SK-N-SH (cell line): ENCODE measurements at regions not wholly inside any gene's neighbourhood (a gene's known extent, or its start where the extent isn't known, plus 50 kb on each side); places are given as distances from the start of the nearest gene placed in this dataset.

Experiments used
- CTCF ChIP-seq: fragments of 200-600 bp; sonication (generic); IDR thresholded peaks from 2 replicates; pipeline ENCODE4 v1.6.1; 2017; ENCODE audit warnings: antibody characterized with exemption, mild to moderate bottlenecking, moderate library complexity
- EP300 ChIP-seq, 2 experiments: IDR thresholded peaks; 2 replicates each; pipeline versions ENCODE4 v1.4.0 to v1.6.1; 2012; ENCODE audit warnings: borderline replicate concordance in 1 of 2, low read depth in 1 of 2, low read length in 1 of 2
- EZH2phosphoT487 ChIP-seq: fragments of 200-600 bp; sonication (generic); IDR thresholded peaks from 2 replicates; pipeline ENCODE4 v1.6.1; 2017; ENCODE audit warnings: low read depth, mixed run types, mild to moderate bottlenecking, antibody characterized with exemption, moderate library complexity, borderline replicate concordance
- FOXM1 ChIP-seq: IDR thresholded peaks from 2 replicates; pipeline ENCODE4 v1.4.0; 2012; ENCODE audit warnings: low read depth, mild to moderate bottlenecking
- IRF3 ChIP-seq: fragments of 150-350 bp; IDR thresholded peaks from 2 replicates; pipeline ENCODE4 v1.6.1; 2016; ENCODE audit warnings: mild to moderate bottlenecking, low read depth, low read length
- JUND ChIP-seq: IDR thresholded peaks from 2 replicates; pipeline ENCODE4 v1.4.0; 2012
- PBX3 ChIP-seq: IDR thresholded peaks from 2 replicates; pipeline ENCODE4; 2012
- POLR2AphosphoS5 ChIP-seq: IDR thresholded peaks from 2 replicates; pipeline ENCODE4 v1.6.1; 2012; ENCODE audit warnings: low read depth, low read length
- SIN3A ChIP-seq: IDR thresholded peaks from 2 replicates; pipeline ENCODE4 v1.6.1; 2012; ENCODE audit warnings: low read depth, mild to moderate bottlenecking, low read length, moderate library complexity, borderline replicate concordance
- TCF12 ChIP-seq: IDR thresholded peaks from 2 replicates; pipeline ENCODE4 v1.4.0; 2012
- USF1 ChIP-seq: IDR thresholded peaks from 2 replicates; pipeline ENCODE4 v1.4.0; 2012; ENCODE audit warnings: low read depth, borderline replicate concordance
- YY1 ChIP-seq: IDR thresholded peaks from 2 replicates; pipeline ENCODE4 v1.4.0; 2012; ENCODE audit warnings: low read depth, mild to moderate bottlenecking
- TF ChIP-seq, protein P1 (sequence below): fragments of 150-350 bp; IDR thresholded peaks from 2 replicates; pipeline ENCODE4 v1.6.1; 2017; ENCODE audit warnings: antibody characterized with exemption, low read length, low read depth, borderline replicate concordance
- TF ChIP-seq, protein P2 (sequence below): IDR thresholded peaks from 2 replicates; pipeline ENCODE4 v1.6.1; 2012; ENCODE audit warnings: mild to moderate bottlenecking, low read depth, low read length, moderate library complexity

GRCh38 chr16:35194681-35195080 is 1735.3 kb downstream of the TP53TG3F start:
- TF ChIP-seq USF1 (no peak), EZH2phosphoT487 (no peak), POLR2AphosphoS5 (no peak), CTCF (no peak), EP300 (IDR thresholded peaks at IDR 0.05; ENCODE audit: borderline replicate concordance in 1 of 2, low read depth in 1 of 2, low read length in 1 of 2) (no peak), JUND (no peak), SIN3A (no peak), TCF12 (no peak), IRF3 (no peak), YY1 (no peak), FOXM1 (no peak), PBX3 (no peak)
- TF ChIP-seq, protein P1, sequence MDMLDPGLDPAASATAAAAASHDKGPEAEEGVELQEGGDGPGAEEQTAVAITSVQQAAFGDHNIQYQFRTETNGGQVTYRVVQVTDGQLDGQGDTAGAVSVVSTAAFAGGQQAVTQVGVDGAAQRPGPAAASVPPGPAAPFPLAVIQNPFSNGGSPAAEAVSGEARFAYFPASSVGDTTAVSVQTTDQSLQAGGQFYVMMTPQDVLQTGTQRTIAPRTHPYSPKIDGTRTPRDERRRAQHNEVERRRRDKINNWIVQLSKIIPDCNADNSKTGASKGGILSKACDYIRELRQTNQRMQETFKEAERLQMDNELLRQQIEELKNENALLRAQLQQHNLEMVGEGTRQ: no peak
- TF ChIP-seq, protein P2, sequence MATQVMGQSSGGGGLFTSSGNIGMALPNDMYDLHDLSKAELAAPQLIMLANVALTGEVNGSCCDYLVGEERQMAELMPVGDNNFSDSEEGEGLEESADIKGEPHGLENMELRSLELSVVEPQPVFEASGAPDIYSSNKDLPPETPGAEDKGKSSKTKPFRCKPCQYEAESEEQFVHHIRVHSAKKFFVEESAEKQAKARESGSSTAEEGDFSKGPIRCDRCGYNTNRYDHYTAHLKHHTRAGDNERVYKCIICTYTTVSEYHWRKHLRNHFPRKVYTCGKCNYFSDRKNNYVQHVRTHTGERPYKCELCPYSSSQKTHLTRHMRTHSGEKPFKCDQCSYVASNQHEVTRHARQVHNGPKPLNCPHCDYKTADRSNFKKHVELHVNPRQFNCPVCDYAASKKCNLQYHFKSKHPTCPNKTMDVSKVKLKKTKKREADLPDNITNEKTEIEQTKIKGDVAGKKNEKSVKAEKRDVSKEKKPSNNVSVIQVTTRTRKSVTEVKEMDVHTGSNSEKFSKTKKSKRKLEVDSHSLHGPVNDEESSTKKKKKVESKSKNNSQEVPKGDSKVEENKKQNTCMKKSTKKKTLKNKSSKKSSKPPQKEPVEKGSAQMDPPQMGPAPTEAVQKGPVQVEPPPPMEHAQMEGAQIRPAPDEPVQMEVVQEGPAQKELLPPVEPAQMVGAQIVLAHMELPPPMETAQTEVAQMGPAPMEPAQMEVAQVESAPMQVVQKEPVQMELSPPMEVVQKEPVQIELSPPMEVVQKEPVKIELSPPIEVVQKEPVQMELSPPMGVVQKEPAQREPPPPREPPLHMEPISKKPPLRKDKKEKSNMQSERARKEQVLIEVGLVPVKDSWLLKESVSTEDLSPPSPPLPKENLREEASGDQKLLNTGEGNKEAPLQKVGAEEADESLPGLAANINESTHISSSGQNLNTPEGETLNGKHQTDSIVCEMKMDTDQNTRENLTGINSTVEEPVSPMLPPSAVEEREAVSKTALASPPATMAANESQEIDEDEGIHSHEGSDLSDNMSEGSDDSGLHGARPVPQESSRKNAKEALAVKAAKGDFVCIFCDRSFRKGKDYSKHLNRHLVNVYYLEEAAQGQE: no peak
